HG03460 (cell line): ENCODE measurements at regions not wholly inside any gene's neighbourhood (a gene's known extent, or its start where the extent isn't known, plus 50 kb on each side); places are given as distances from the start of the nearest gene placed in this dataset.
"Not testable (repeated sequence)": the region's sequence is repeated elsewhere in the genome, so short reads cannot be mapped to it uniquely, and the experiment has no call there.

Source experiments
- ATAC-seq: cut with Tn5 transposase; IDR thresholded peaks from one replicate; pipeline ENCODE4 v1.9.1; 2021; ENCODE audit not compliant: unreplicated experiment

- no peak for ATAC-seq
These were observed 227.7 kb downstream of the RPIA start for GRCh38 chr2:88919087-88919738.

GRCh38 chr2:88920399-88920798, 228.9 kb downstream of the RPIA start:
- ATAC-seq = not testable (repeated sequence)

- ATAC-seq = no peak
These were observed 233.1 kb downstream of the RPIA start for GRCh38 chr2:88924533-88924932.

GRCh38 chr2:88925770-88926462, 234.4 kb downstream of the RPIA start:
- ATAC-seq = no peak

- no peak for ATAC-seq
These were observed 235.7 kb downstream of the RPIA start for GRCh38 chr2:88927128-88927527.

GRCh38 chr2:88930659-88931058, 239.2 kb downstream of the RPIA start:
- ATAC-seq = no peak

- ATAC-seq = no peak
These were observed 241.2 kb downstream of the RPIA start for GRCh38 chr2:88932686-88933085.

- ATAC-seq = no peak
These were observed 241.6 kb downstream of the RPIA start for GRCh38 chr2:88933091-88933490.

GRCh38 chr2:88933980-88934379, 242.5 kb downstream of the RPIA start:
- ATAC-seq = no peak

GRCh38 chr2:88941178-88941577, 249.7 kb downstream of the RPIA start:
- not testable (repeated sequence) for ATAC-seq

GRCh38 chr2:88942798-88943197, 251.3 kb downstream of the RPIA start:
- no peak for ATAC-seq

- no peak for ATAC-seq
These were observed 257.9 kb downstream of the RPIA start for GRCh38 chr2:88949336-88949735.

- ATAC-seq = no peak
These were observed 258.5 kb downstream of the RPIA start for GRCh38 chr2:88950010-88950409.

- ATAC-seq = no peak
These were observed 264.1 kb downstream of the RPIA start for GRCh38 chr2:88955607-88956006.

- ATAC-seq = no peak
These were observed 268.2 kb downstream of the RPIA start for GRCh38 chr2:88959480-88960204.

- ATAC-seq = not testable (repeated sequence)
These were observed 269.9 kb downstream of the RPIA start for GRCh38 chr2:88961323-88961722.

GRCh38 chr2:88967844-88968243, 276.4 kb downstream of the RPIA start:
- no peak for ATAC-seq

GRCh38 chr2:88978011-88978410, 286.5 kb downstream of the RPIA start:
- ATAC-seq = not testable (repeated sequence)

GRCh38 chr2:88978446-88978845, 287.0 kb downstream of the RPIA start:
- not testable (repeated sequence) for ATAC-seq

- ATAC-seq = not testable (repeated sequence)
These were observed 292.6 kb downstream of the RPIA start for GRCh38 chr2:88984079-88984478.

GRCh38 chr2:88986721-88987330, 295.4 kb downstream of the RPIA start:
- ATAC-seq = not testable (repeated sequence)

GRCh38 chr2:88988617-88989016, 297.1 kb downstream of the RPIA start:
- not testable (repeated sequence) for ATAC-seq
